ENCODE measurements at regions not wholly inside any gene's neighbourhood (a gene's known extent, or its start where the extent isn't known, plus 50 kb on each side); places are given as distances from the start of the nearest gene placed in this dataset.
"Not testable (repeated sequence)": the region's sequence is repeated elsewhere in the genome, so short reads cannot be mapped to it uniquely, and the experiment has no call there.

- no peak overlapping the region for H3K27ac ChIP-seq
- H3K4me1 ChIP-seq: no peaks in the 10 kb centered on the region
- H3K9me3 ChIP-seq: no peaks in the 10 kb centered on the region
- no peaks in the 10 kb centered on the region for H3K36me3 ChIP-seq
- 75 to 86% (median 80%) methylated on average over 4 of the region's 4 CpGs for WGBS, 4 donors
- no peak overlapping the region for H3K4me3 ChIP-seq
- intact Hi-C loops (cut with DNase I): no loop called here
- ATAC-seq: no peak
- TF ChIP-seq POLR2A (IDR thresholded peaks at IDR 0.05): no peak
- TF ChIP-seq, protein P1, sequence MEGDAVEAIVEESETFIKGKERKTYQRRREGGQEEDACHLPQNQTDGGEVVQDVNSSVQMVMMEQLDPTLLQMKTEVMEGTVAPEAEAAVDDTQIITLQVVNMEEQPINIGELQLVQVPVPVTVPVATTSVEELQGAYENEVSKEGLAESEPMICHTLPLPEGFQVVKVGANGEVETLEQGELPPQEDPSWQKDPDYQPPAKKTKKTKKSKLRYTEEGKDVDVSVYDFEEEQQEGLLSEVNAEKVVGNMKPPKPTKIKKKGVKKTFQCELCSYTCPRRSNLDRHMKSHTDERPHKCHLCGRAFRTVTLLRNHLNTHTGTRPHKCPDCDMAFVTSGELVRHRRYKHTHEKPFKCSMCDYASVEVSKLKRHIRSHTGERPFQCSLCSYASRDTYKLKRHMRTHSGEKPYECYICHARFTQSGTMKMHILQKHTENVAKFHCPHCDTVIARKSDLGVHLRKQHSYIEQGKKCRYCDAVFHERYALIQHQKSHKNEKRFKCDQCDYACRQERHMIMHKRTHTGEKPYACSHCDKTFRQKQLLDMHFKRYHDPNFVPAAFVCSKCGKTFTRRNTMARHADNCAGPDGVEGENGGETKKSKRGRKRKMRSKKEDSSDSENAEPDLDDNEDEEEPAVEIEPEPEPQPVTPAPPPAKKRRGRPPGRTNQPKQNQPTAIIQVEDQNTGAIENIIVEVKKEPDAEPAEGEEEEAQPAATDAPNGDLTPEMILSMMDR (IDR thresholded peaks at IDR 0.05): no peak
- no peak for DNase-seq
- no peaks in the 10 kb centered on the region for H3K27me3 ChIP-seq
Measured at GRCh38 chr13:30520571-30520970, 54.8 kb upstream of the HMGB1 start.

DNA sequence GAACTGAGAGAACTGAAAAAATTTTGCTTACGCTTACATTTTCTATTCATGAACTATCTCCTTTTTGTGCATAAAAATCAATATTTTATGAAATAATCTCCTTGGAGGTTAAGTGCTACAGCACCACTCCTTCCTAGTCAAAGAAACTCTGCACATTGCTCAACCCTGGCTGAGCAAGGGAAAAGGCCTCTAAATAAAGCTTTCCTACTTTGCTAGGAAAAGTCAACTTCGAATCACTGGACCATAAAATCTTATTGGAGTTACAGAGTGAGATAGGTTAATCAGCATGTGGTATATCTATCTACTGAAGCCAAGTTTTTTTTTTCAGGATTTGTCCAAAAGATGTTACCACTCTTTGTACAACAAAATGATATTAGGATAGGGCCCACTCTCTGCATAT, 57.5 kb upstream of the HMGB1 start:
- no peak for DNase-seq
- no peak for TF ChIP-seq POLR2A (IDR thresholded peaks at IDR 0.05)
- TF ChIP-seq, protein P1 (IDR thresholded peaks at IDR 0.05): no peak
- WGBS, 4 donors: 49 to 94% (median 82%) methylated on average over 2 of the region's 2 CpGs
- no peaks in the 10 kb centered on the region for H3K36me3 ChIP-seq
- intact Hi-C loops (cut with DNase I): no loop called here
- no peak overlapping the region for H3K4me3 ChIP-seq
- H3K4me1 ChIP-seq: no peaks in the 10 kb centered on the region
- no peaks in the 10 kb centered on the region for H3K27me3 ChIP-seq
- H3K9me3 ChIP-seq: no peaks in the 10 kb centered on the region
- H3K27ac ChIP-seq: no peak overlapping the region
- no peak for ATAC-seq

DNA sequence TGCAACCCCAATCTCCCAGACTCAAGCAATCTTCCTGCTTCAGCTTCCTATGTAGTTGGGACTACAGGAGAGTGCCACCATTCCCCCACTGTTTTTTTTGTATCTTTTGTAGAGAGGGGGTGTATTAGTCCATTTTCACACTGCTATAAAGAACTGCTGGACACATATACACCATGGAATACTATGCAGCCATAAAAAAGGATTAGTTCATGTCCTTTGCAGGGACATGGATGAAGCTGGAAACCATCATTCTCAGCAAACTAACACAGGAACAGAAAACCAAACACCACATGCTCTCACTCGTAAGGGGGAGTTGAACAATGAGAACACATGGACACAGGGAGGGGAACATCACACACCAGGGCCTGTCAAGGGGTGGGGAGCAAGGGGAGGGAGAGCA, 58.1 kb upstream of the HMGB1 start:
- H3K27ac ChIP-seq; DNase-seq; H3K4me3 ChIP-seq; intact Hi-C loops (cut with DNase I); H3K4me1 ChIP-seq; H3K9me3 ChIP-seq; ATAC-seq; H3K27me3 ChIP-seq; H3K36me3 ChIP-seq: not testable (repeated sequence)
- 86 to 97% (median 91%) methylated on average over 1 of the region's 1 CpG for WGBS, 4 donors

DNA sequence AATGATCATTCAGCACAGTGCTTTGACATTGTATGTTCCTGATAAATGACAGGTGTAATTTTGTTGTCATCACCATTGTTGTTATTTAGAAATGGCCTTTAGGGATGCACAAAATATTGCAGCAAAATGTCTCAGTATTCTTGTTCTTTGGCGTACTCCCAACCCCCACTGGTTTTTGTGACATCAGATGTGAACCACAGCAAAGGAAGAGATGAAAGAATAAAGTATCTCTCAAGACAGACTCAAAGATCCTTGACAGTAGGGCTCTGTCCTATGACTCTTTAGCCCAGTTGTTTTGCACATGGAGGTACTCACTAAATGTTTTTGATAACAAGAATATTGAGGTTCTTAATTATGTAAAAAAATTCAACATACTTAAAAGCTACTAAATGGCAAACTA, 59.5 kb upstream of the HMGB1 start:
- ATAC-seq; H3K36me3 ChIP-seq; intact Hi-C loops (cut with DNase I); H3K9me3 ChIP-seq; DNase-seq; H3K4me3 ChIP-seq; H3K4me1 ChIP-seq; H3K27me3 ChIP-seq; H3K27ac ChIP-seq: not testable (repeated sequence)
- WGBS, 4 donors: 0 to 48% (median 16%) methylated on average over 1 of the region's 1 CpG

DNA sequence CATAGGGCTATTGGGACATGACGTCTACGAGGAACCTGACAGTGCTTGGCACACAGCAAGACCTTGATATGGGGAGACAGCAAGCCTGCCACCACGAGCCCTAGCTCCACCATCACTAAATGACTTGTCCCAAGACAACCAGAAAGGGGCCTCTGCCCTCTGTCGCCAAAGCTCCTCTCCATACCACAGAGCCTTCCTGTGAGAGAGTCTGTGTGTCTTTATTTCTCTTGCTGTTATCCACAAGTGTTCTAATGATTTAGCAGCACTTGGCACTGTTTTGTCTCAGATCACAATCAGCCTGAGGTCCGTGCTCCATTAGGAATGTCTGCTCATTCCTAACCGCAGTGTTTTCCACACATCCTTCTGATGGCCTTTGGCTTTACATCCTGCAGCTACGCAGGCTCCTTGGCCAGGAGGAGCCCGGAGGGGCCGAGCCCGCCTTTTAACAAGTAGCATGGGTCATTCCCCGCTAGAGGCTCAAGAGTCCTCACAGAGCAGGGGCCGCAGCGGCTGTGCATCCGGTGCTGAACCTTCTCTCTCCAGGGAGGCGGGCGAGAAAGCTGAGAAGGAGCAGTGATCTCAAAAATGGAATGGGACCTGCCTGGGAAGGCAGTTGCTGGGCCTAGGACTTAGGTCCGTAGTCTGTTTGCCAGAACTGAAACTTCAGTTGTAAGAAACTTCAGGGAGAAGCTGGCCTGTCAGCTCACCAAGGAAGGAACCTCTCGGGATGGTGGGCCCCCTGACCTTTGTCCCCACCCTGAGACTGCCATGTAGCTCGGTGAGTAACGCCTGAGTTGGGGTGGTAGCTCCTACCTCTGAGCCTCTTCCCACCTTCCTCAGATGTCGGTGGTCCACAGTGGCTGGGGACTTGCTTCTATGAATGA, 61.1 kb upstream of the HMGB1 start:
- DNase-seq (peak in 2 of 5 donors; percentile 11 to 39), ATAC-seq (peak in 2 of 4 donors; percentile 27 to 50)
- H3K4me3 ChIP-seq: no peak overlapping the region
- H3K36me3 ChIP-seq: no peaks in the 10 kb centered on the region
- H3K4me1 ChIP-seq: no peaks in the 10 kb centered on the region
- TF ChIP-seq, protein P1 (IDR thresholded peaks at IDR 0.05): no peak
- no peak for TF ChIP-seq POLR2A (IDR thresholded peaks at IDR 0.05)
- no peak overlapping the region for H3K27ac ChIP-seq
- no peaks in the 10 kb centered on the region for H3K27me3 ChIP-seq
- WGBS, 4 donors: 75 to 81% (median 78%) methylated on average over 21 of the region's 21 CpGs
- intact Hi-C loops (cut with DNase I): no loop called here
- H3K9me3 ChIP-seq: no peaks in the 10 kb centered on the region

Data from heart left ventricle (tissue), 16 donors.